ENCODE measurements at regions not wholly inside any gene's neighbourhood (a gene's known extent, or its start where the extent isn't known, plus 50 kb on each side); places are given as distances from the start of the nearest gene placed in this dataset.
"Not testable (repeated sequence)": the region's sequence is repeated elsewhere in the genome, so short reads cannot be mapped to it uniquely, and the experiment has no call there.

GRCh38 chr16:60646631-60647030, 1389.6 kb downstream of the CDH8 start:
- DNase-seq: no peak

GRCh38 chr16:60645541-60645940, 1390.7 kb downstream of the CDH8 start:
- no peak for DNase-seq

GRCh38 chr16:60642956-60643355, 1393.3 kb downstream of the CDH8 start:
- DNase-seq: no peak

GRCh38 chr16:60641067-60641665, 1395.1 kb downstream of the CDH8 start:
- no peak for DNase-seq

GRCh38 chr16:60640038-60640437, 1396.2 kb downstream of the CDH8 start:
- no peak for DNase-seq

GRCh38 chr16:60636636-60637035, 1399.6 kb downstream of the CDH8 start:
- not testable (repeated sequence) for DNase-seq

- DNase-seq: no peak
Measured at GRCh38 chr16:60636117-60636516, 1400.1 kb downstream of the CDH8 start.

GRCh38 chr16:60635548-60635947, 1400.7 kb downstream of the CDH8 start:
- no peak for DNase-seq

- no peak for DNase-seq
Measured at GRCh38 chr16:60611844-60612243, 1424.4 kb downstream of the CDH8 start.

GRCh38 chr16:60608971-60609370, 1427.3 kb downstream of the CDH8 start:
- DNase-seq: no peak

- DNase-seq: not testable (repeated sequence)
Measured at GRCh38 chr16:60605652-60606051, 1430.6 kb downstream of the CDH8 start.

GRCh38 chr16:60605176-60605575, 1431.1 kb downstream of the CDH8 start:
- no peak for DNase-seq

- DNase-seq: no peak
Measured at GRCh38 chr16:60586493-60586892, 1449.7 kb downstream of the CDH8 start.

- no peak for DNase-seq
Measured at GRCh38 chr16:60582528-60582927, 1453.7 kb downstream of the CDH8 start.

- DNase-seq: no peak
Measured at GRCh38 chr16:60566901-60567300, 1469.3 kb downstream of the CDH8 start.

- no peak for DNase-seq
Measured at GRCh38 chr16:60564588-60564987, 1471.7 kb downstream of the CDH8 start.

GRCh38 chr16:60563166-60563565, 1473.1 kb downstream of the CDH8 start:
- no peak for DNase-seq

GRCh38 chr16:60558936-60559335, 1477.3 kb downstream of the CDH8 start:
- no peak for DNase-seq

GRCh38 chr16:60553090-60553757, 1483.0 kb downstream of the CDH8 start:
- DNase-seq: no peak

- no peak for DNase-seq
Measured at GRCh38 chr16:60541535-60541934, 1494.7 kb downstream of the CDH8 start.

- DNase-seq: no peak
Measured at GRCh38 chr16:60510941-60511340, 1525.3 kb downstream of the CDH8 start.

- DNase-seq: no peak
Measured at GRCh38 chr16:60510208-60510607, 1526.0 kb downstream of the CDH8 start.

GRCh38 chr16:60491273-60491672, 1545.0 kb downstream of the CDH8 start:
- DNase-seq: no peak

GRCh38 chr16:60485872-60486489, 1550.3 kb downstream of the CDH8 start:
- no peak for DNase-seq

- no peak for DNase-seq
Measured at GRCh38 chr16:60484901-60485300, 1551.3 kb downstream of the CDH8 start.

Measured in activated CD4-positive, alpha-beta T cell treated with anti-CD3 and anti-CD28 coated beads, Interleukin-2, Interleukin-6, amounts not matched to agents 100 ng/mL and 50 ng/mL, durations not matched to agents 16 hours and 8 hours (primary cell).